HEK293 (cell line): ENCODE measurements at regions not wholly inside any gene's neighbourhood (a gene's known extent, or its start where the extent isn't known, plus 50 kb on each side); places are given as distances from the start of the nearest gene placed in this dataset.

Experiments used
- CTCF ChIP-seq: fragments of 450-650 bp; formaldehyde crosslinking; IDR thresholded peaks from 2 replicates; pipeline ENCODE4 v1.5.1; 2016; ENCODE audit warnings: missing biosample characterization, missing genetic modification characterization
- PBX3 ChIP-seq: sonication (generic); formaldehyde crosslinking; IDR thresholded peaks from 2 replicates; pipeline ENCODE4 v1.8.1; 2022; ENCODE audit warnings: mild to moderate bottlenecking, moderate library complexity, missing genetic modification reagents
- ZNF510 ChIP-seq: fragments of 450-650 bp; formaldehyde crosslinking; IDR thresholded peaks from 2 replicates; pipeline ENCODE4 v1.5.1; 2018; ENCODE audit warnings: mild to moderate bottlenecking, missing genetic modification characterization, missing biosample characterization; ENCODE audit not compliant: insufficient replicate concordance
- ZNF514 ChIP-seq: fragments of 450-650 bp; formaldehyde crosslinking; IDR thresholded peaks from 2 replicates; pipeline ENCODE4 v1.5.1; 2016; ENCODE audit warnings: missing biosample characterization, missing genetic modification characterization
- ZNF670 ChIP-seq: fragments of 450-650 bp; formaldehyde crosslinking; IDR thresholded peaks from 2 replicates; pipeline ENCODE4 v1.5.1; 2016; ENCODE audit warnings: missing biosample characterization, missing genetic modification characterization, low read depth

GRCh38 chr2:43078781-43079755 is 147.3 kb downstream of the ZFP36L2 start:
- TF ChIP-seq CTCF (no peak), ZNF514 (tag by site-specific recombination) (no peak), PBX3 (CRISPR knock-in tag) (no peak), ZNF510 (tag by site-specific recombination) (no peak), ZNF670 (tag by site-specific recombination) (no peak)
